ENCODE measurements at regions not wholly inside any gene's neighbourhood (a gene's known extent, or its start where the extent isn't known, plus 50 kb on each side); places are given as distances from the start of the nearest gene placed in this dataset.

DNA sequence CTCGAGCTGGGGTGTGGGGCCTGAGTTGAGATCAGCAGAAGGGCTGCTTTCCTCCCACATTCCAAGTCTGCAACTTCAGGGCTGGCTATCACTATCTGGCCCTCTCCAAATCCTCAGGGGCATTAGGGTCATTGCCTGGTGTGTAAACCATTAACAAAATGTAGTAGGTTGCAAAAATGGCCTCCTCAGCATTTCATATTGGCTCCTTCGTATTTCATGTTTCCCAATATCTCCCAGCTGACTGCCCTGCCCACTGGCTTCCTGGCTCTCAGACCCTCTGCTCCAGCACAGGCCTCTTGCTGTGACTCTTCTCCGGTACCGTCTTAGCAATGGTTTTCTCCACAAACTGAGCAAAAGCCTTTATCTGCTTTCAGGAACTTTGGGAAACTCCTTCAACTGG lies 113.8 kb downstream of the GADD45G start:
- Mint-ChIP-seq H3K9me3 (no peaks in the 10 kb centered on the region), H3K4me3 (no peak overlapping the region), H3K4me1 (ENCODE audit: low read depth) (peaks cover 30% of the 10 kb centered on the region), H3K36me3 (ENCODE audit: low read depth) (no peaks in the 10 kb centered on the region), H3K27me3 (no peaks in the 10 kb centered on the region), H3K27ac (no peak overlapping the region)

DNA sequence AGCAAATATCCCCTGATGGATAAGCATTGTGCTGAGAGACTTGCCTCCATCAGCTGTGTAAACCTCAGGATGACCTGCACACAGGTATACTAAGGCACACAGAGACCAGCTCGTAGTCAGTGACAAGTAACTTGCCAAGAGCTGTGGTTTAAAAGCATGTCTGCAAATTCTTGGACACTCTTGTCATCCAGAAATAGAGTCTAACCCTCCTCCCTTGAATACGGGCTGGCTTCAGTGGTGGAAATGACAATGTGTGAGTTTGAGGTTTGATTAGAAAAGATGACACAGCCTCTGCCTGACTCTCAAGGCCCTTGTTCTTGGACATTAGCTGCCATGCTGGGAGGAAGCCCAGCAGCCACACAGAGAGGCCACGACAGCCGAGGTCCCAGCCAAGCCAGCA lies 114.4 kb downstream of the GADD45G start:
- Mint-ChIP-seq H3K27ac (no peak overlapping the region), H3K9me3 (no peaks in the 10 kb centered on the region), H3K4me1 (ENCODE audit: low read depth) (peaks cover 26% of the 10 kb centered on the region), H3K4me3 (no peak overlapping the region), H3K36me3 (ENCODE audit: low read depth) (no peaks in the 10 kb centered on the region), H3K27me3 (no peaks in the 10 kb centered on the region)

DNA sequence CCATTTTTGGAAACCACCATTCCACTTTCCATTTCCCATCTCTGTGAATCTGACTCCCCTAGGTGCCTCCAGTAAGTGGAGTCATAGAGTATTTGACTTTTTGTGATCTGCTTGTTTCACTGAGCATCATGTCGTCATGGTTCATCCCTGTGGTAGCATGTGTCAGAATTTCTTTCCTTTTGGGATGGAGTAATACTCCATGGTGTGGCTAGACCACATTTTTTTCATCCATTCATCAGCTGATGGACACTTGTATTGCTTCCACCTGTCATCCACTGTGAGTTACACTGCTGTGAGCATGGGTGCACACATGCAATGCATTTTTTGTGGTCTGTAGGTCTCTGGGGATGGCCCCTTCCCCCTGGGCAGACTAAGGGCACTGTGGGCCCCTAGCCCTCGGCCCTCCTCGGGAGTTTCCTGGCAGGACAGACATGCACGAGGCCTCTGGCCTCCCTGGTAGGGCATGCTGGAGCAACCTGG lies 115.9 kb downstream of the GADD45G start:
- no peaks in the 10 kb centered on the region for H3K27me3 Mint-ChIP-seq
- peaks cover 10% of the 10 kb centered on the region for H3K4me1 Mint-ChIP-seq (ENCODE audit: low read depth)
- H3K9me3 Mint-ChIP-seq: no peaks in the 10 kb centered on the region
- H3K4me3 Mint-ChIP-seq: no peak overlapping the region
- no peak overlapping the region for H3K27ac Mint-ChIP-seq
- H3K36me3 Mint-ChIP-seq (ENCODE audit: low read depth): no peaks in the 10 kb centered on the region

GRCh38 chr9:89721176-89721700 lies 116.4 kb downstream of the GADD45G start:
- no peaks in the 10 kb centered on the region for H3K9me3 Mint-ChIP-seq
- H3K4me3 Mint-ChIP-seq: no peak overlapping the region
- H3K36me3 Mint-ChIP-seq (ENCODE audit: low read depth): no peaks in the 10 kb centered on the region
- no peak overlapping the region for H3K27ac Mint-ChIP-seq
- H3K4me1 Mint-ChIP-seq (ENCODE audit: low read depth): peaks cover 8% of the 10 kb centered on the region
- H3K27me3 Mint-ChIP-seq: no peaks in the 10 kb centered on the region

DNA sequence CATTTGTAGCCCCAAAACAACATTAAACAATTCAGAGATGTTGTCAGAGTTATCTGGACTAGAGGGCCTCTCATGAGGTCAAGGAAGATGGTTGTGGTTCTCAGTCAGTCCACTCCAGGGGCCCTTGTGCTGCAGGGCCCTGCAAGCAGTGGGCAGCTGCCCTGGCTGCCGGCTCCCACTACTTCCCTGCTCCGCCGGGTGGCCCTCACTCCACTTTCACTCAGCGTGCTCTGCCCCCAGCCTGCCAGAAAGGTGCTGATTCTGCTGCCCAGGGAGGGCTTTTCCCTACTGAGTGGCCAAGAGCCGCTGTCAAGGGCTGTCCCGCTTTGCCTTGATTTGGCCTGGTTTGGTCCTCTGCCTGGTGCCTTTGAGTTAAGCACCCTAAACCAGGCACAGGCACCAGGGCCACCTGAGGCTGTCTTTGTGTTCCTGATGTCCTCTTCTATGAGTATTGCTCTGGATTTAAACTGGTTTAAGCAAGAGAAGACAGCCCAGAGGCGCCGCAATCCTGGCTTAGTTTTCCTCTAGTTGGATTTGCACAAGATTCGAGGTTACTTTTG lies 117.2 kb downstream of the GADD45G start:
- Mint-ChIP-seq H3K27ac (no peak overlapping the region), H3K27me3 (no peaks in the 10 kb centered on the region), H3K9me3 (no peaks in the 10 kb centered on the region), H3K4me3 (no peak overlapping the region), H3K4me1 (ENCODE audit: low read depth) (peaks cover 6% of the 10 kb centered on the region), H3K36me3 (ENCODE audit: low read depth) (no peaks in the 10 kb centered on the region)

DNA sequence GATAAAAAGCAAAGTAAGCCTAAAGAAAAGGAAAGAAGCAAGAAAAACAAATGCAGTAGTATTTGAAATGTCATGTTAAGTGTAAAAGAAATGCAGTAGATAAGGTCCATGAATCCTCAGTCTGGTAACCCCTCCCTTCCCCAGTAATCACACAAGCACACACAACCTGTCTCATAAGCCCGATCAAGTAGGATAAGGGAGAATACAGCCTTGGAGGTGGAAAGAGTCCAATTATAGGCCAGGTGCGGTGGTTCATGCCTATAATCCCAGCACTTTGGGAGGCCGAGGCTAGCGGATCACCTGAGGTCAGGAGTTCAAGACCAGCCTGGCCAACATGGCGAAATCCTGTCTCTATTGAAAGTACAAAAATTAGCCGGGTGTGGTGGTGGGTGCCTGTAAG lies 117.9 kb downstream of the GADD45G start:
- Mint-ChIP-seq H3K9me3 (no peaks in the 10 kb centered on the region), H3K27me3 (no peaks in the 10 kb centered on the region), H3K27ac (no peak overlapping the region), H3K4me3 (no peak overlapping the region), H3K36me3 (ENCODE audit: low read depth) (no peaks in the 10 kb centered on the region), H3K4me1 (ENCODE audit: low read depth) (peaks cover 7% of the 10 kb centered on the region)

- H3K27me3 Mint-ChIP-seq: no peaks in the 10 kb centered on the region
- H3K4me1 Mint-ChIP-seq (ENCODE audit: low read depth): peaks cover 7% of the 10 kb centered on the region
- no peak overlapping the region for H3K27ac Mint-ChIP-seq
- no peaks in the 10 kb centered on the region for H3K36me3 Mint-ChIP-seq (ENCODE audit: low read depth)
- H3K4me3 Mint-ChIP-seq: no peak overlapping the region
- H3K9me3 Mint-ChIP-seq: no peaks in the 10 kb centered on the region
Measured at GRCh38 chr9:89723469-89724100, 118.8 kb downstream of the GADD45G start.

DNA sequence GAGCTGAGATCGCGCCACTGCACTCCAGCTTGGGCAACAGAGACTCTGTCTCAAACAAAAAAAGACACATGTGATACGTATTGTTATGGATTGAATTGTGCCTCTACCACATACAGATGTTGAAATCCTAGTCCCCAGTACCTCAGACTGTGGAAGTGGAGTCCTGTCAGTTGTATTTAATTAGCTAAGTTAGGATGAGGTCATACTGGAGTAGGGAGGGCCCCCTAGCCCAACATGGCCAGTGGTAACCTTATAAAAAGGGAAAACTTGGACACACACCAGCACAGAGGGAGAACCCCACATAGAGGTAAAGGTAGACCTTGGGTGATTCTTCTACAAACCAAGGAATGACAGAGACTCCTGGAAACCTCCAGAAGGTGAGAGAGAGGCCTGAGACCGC lies 119.8 kb downstream of the GADD45G start:
- Mint-ChIP-seq H3K4me3 (no peak overlapping the region), H3K27me3 (no peaks in the 10 kb centered on the region), H3K4me1 (ENCODE audit: low read depth) (peaks cover 7% of the 10 kb centered on the region), H3K36me3 (ENCODE audit: low read depth) (no peaks in the 10 kb centered on the region), H3K27ac (no peak overlapping the region), H3K9me3 (no peaks in the 10 kb centered on the region)

DNA sequence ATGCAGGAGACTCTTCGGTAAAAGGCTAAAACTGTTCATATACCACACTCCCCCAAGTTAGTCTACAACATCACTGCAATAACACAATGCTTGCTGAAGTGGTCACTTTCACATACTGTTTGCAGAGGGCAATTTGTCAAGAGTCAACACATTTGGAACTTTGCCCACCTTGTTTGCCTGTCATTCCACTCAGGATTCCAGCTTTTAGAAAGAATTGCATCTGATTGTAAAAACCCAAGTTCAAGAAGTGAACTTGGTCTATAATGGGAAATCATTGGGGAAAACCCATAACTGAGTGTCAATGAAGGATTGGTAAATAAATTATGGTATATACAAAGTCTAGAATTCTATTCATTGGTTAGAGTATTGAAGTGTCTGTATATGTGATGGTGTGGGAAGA lies 120.5 kb downstream of the GADD45G start:
- Mint-ChIP-seq H3K27ac (no peak overlapping the region), H3K4me1 (ENCODE audit: low read depth) (peaks cover 7% of the 10 kb centered on the region), H3K9me3 (no peaks in the 10 kb centered on the region), H3K36me3 (ENCODE audit: low read depth) (no peaks in the 10 kb centered on the region), H3K4me3 (no peak overlapping the region), H3K27me3 (no peaks in the 10 kb centered on the region)

- Mint-ChIP-seq H3K4me3 (no peak overlapping the region), H3K9me3 (no peaks in the 10 kb centered on the region), H3K36me3 (ENCODE audit: low read depth) (no peaks in the 10 kb centered on the region), H3K27me3 (no peaks in the 10 kb centered on the region), H3K4me1 (ENCODE audit: low read depth) (peaks cover 9% of the 10 kb centered on the region), H3K27ac (no peak overlapping the region)
Measured at GRCh38 chr9:89729954-89730530, 125.2 kb downstream of the GADD45G start.

- H3K9me3 Mint-ChIP-seq: no peaks in the 10 kb centered on the region
Measured at GRCh38 chr9:89730715-89731114, 125.9 kb downstream of the GADD45G start.

DNA sequence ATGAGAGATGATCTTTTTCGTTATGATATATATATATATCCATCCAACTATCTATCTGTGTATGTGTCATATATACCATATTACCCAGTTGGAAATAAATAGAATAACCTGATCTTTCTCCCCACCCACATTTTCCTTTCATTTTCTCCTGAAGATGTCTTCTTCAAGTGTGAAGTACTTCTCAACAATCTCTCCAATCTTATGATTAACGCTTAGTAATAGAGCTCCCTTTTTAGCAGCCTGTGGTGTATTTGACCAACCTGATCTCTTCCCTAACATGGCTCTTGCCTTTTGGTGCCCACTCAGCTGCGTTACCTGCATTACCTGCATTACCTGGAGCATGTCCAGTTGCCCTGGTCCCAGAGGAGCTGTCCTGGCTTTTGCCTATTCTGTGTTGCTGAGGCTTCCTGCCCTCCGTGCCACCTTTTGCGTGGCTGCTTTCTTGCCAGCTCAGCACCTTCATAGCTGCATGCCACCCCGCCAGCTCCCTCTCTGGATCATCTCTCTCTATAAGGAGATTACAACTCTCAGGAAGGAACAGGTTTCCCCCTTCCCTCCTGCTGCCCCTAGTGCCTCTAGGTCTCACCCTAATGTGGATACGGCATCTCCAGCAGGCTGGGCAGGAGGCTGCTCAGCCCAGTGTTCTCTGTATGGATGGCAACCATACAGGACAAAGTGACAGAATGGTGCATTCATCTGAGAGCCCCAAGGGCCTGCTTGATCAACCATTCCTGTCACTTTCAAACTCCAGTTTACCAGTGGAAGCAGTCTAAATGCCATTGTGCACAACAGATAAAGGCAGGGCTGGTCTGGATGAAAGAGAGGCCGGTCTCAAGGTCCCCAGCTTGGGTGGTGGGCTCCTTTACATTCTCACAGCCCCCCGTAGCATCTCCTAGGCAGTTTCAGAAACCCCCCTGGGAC lies 126.7 kb downstream of the GADD45G start:
- Mint-ChIP-seq H3K36me3 (ENCODE audit: low read depth) (no peaks in the 10 kb centered on the region), H3K9me3 (no peaks in the 10 kb centered on the region), H3K27me3 (no peaks in the 10 kb centered on the region), H3K4me3 (no peak overlapping the region), H3K4me1 (ENCODE audit: low read depth) (peaks cover 8% of the 10 kb centered on the region), H3K27ac (no peak overlapping the region)

More at GRCh38 chr9:89730715-89731114, 125.9 kb downstream of the GADD45G start:
- no peaks in the 10 kb centered on the region for H3K27me3 Mint-ChIP-seq
- H3K36me3 Mint-ChIP-seq (ENCODE audit: low read depth): no peaks in the 10 kb centered on the region
- H3K27ac Mint-ChIP-seq: no peak overlapping the region
- H3K4me3 Mint-ChIP-seq: no peak overlapping the region
- H3K4me1 Mint-ChIP-seq (ENCODE audit: low read depth): peaks cover 9% of the 10 kb centered on the region

DNA sequence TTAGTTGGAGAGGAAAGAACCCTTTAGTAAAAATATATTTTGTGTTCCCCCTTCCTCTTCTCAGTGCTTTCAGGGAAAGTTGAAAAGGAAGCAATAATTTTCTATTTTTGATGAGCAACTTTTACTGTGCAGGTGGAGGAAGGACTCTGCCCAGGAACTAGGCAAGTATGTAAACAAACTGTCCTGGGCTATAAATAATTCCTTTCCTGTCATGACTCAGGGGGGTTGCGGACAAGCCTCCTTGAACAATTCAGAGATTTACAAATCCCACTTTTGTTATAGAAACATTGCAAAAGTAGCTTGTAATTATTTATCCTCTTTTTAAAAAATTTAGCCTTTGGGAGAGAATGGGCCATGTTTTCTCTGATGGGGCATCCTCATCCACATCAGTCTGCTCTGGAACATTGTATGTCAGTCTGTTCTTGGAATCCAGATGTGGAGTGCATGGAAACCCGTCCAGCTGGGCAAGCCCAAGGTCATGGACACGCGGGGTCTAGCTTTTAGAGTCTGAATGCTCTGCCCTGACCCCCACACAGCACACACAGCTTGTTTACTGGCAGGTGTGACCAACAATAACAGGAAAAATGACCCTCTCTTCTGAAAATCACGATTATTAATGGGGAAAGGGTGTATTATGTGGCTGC lies 127.6 kb downstream of the GADD45G start:
- no peak overlapping the region for H3K4me3 Mint-ChIP-seq
- no peaks in the 10 kb centered on the region for H3K36me3 Mint-ChIP-seq (ENCODE audit: low read depth)
- no peaks in the 10 kb centered on the region for H3K27me3 Mint-ChIP-seq
- H3K27ac Mint-ChIP-seq: no peak overlapping the region
- H3K4me1 Mint-ChIP-seq (ENCODE audit: low read depth): peaks cover 3% of the 10 kb centered on the region
- no peaks in the 10 kb centered on the region for H3K9me3 Mint-ChIP-seq

- no peak overlapping the region for H3K4me3 Mint-ChIP-seq
- H3K9me3 Mint-ChIP-seq: no peaks in the 10 kb centered on the region
- no peaks in the 10 kb centered on the region for H3K36me3 Mint-ChIP-seq (ENCODE audit: low read depth)
- no peaks in the 10 kb centered on the region for H3K27me3 Mint-ChIP-seq
- no peak overlapping the region for H3K27ac Mint-ChIP-seq
- H3K4me1 Mint-ChIP-seq (ENCODE audit: low read depth): peaks cover 3% of the 10 kb centered on the region
Measured at GRCh38 chr9:89732939-89733324, 128.1 kb downstream of the GADD45G start.

All from stimulated activated naive CD8-positive, alpha-beta T cell treated with anti-CD3 and anti-CD28 coated beads, Interleukin-15, Interleukin-2, amounts not matched to agents 100 ng/mL and 50 ng/mL, for 24 hours (primary cell).